H1 (cell line): ENCODE measurements at regions not wholly inside any gene's neighbourhood (a gene's known extent, or its start where the extent isn't known, plus 50 kb on each side); places are given as distances from the start of the nearest gene placed in this dataset.

ENCODE experiments used
- CEBPB ChIP-seq: IDR thresholded peaks from 2 replicates; pipeline ENCODE4 v1.6.1; 2012; ENCODE audit warnings: low read depth, low read length
- EZH2 ChIP-seq: fragments of 200-600 bp; sonication (generic); IDR thresholded peaks from 2 replicates; pipeline ENCODE4 v1.7.1; 2012; ENCODE audit warnings: low read depth, mild to moderate bottlenecking, moderate library complexity, low read length, inconsistent platforms; ENCODE audit not compliant: severe bottlenecking
- POLR2AphosphoS5 ChIP-seq: IDR thresholded peaks from 2 replicates; pipeline ENCODE4 v1.6.1; 2011; ENCODE audit warnings: low read depth, low read length
- TF ChIP-seq, protein P1 (sequence below): IDR thresholded peaks from 2 replicates; pipeline ENCODE4 v1.6.1; 2011; ENCODE audit warnings: low read depth, mild to moderate bottlenecking, low read length; ENCODE audit not compliant: insufficient read depth
- TF ChIP-seq, protein P2 (sequence below), 3 experiments: IDR thresholded peaks; 1 replicate in 2 of 3; 2 replicates in 1 of 3; pipeline versions ENCODE4 v1.5.1 to v1.6.1; 2011; ENCODE audit warnings: low read length in 3 of 3, mild to moderate bottlenecking in 3 of 3, inconsistent platforms in 2 of 3, low read depth in 1 of 3, moderate library complexity in 1 of 3; ENCODE audit not compliant: insufficient read depth in 1 of 3; ENCODE audit errors: control extremely low read depth in 1 of 3

DNA sequence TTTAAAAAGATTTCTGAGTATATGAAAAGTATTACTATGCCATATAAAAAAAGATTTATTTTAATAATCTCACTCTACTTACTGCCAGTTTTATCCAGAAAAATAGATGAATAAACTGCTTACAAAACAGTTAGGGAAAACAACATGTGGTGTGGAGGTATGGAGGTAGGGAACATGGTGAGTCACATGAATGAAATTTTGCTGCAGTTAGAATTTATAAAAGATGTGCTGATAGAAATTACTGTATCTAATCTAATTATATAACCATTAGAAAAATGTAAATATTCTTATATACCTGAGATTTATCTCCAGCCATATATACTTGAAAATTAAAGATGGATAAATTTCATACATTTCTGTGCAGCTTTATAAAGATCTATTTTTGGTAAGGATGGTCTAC lies 184.0 kb upstream of the ANK2 start:
- TF ChIP-seq, protein P1, sequence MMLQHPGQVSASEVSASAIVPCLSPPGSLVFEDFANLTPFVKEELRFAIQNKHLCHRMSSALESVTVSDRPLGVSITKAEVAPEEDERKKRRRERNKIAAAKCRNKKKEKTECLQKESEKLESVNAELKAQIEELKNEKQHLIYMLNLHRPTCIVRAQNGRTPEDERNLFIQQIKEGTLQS = no peak
- TF ChIP-seq POLR2AphosphoS5 = no peak
- TF ChIP-seq CEBPB = no peak
- TF ChIP-seq, protein P2, sequence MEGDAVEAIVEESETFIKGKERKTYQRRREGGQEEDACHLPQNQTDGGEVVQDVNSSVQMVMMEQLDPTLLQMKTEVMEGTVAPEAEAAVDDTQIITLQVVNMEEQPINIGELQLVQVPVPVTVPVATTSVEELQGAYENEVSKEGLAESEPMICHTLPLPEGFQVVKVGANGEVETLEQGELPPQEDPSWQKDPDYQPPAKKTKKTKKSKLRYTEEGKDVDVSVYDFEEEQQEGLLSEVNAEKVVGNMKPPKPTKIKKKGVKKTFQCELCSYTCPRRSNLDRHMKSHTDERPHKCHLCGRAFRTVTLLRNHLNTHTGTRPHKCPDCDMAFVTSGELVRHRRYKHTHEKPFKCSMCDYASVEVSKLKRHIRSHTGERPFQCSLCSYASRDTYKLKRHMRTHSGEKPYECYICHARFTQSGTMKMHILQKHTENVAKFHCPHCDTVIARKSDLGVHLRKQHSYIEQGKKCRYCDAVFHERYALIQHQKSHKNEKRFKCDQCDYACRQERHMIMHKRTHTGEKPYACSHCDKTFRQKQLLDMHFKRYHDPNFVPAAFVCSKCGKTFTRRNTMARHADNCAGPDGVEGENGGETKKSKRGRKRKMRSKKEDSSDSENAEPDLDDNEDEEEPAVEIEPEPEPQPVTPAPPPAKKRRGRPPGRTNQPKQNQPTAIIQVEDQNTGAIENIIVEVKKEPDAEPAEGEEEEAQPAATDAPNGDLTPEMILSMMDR (IDR thresholded peaks at IDR 0.05; ENCODE audit: control extremely low read depth in 1 of 3, insufficient read depth in 1 of 3, low read depth in 1 of 3, low read length in 3 of 3) = no peak
- no peak for TF ChIP-seq EZH2
